ENCODE measurements at regions not wholly inside any gene's neighbourhood (a gene's known extent, or its start where the extent isn't known, plus 50 kb on each side); places are given as distances from the start of the nearest gene placed in this dataset.
"Not testable (repeated sequence)": the region's sequence is repeated elsewhere in the genome, so short reads cannot be mapped to it uniquely, and the experiment has no call there.

DNA sequence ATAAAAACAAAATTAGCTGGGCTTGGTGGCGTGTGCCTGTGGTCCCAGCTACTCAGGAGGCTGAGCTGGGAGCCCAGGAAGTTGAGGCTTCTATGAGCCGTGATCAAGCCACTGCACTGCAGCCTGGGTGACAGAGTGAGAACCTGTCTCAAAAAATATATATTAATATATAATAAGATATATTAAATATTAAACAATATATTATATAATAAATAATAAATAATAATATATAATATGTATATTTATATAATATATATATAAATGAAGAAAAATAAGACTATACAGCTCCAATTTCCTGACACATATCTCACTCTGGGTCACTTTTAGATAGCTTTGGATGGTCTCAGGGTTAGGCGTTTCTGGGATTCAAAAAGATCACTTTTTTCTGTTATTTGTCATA, 74.2 kb upstream of the DPPA4 start:
- Histone ChIP-seq H3K27ac (no peak overlapping the region), H3K36me3 (ENCODE audit: insufficient read depth) (no peaks in the 10 kb centered on the region), H3K9ac (no peak overlapping the region), H3K4me3 (IDR thresholded peaks at IDR 0.05; ENCODE audit: insufficient read depth, low read depth, low read length) (no peak overlapping the region), H3K79me2 (ENCODE audit: insufficient read depth, low read depth) (no peaks in the 10 kb centered on the region), H2AFZ (ENCODE audit: low read depth) (no peak overlapping the region), H3K4me1 (ENCODE audit: low read depth, poor library complexity, severe bottlenecking) (no peaks in the 10 kb centered on the region), H3K4me2 (no peak overlapping the region), H3K27me3 (ENCODE audit: insufficient read depth, low read depth) (no peaks in the 10 kb centered on the region), H4K20me1 (ENCODE audit: insufficient read depth) (no peaks in the 10 kb centered on the region)
- TF ChIP-seq, protein P1, sequence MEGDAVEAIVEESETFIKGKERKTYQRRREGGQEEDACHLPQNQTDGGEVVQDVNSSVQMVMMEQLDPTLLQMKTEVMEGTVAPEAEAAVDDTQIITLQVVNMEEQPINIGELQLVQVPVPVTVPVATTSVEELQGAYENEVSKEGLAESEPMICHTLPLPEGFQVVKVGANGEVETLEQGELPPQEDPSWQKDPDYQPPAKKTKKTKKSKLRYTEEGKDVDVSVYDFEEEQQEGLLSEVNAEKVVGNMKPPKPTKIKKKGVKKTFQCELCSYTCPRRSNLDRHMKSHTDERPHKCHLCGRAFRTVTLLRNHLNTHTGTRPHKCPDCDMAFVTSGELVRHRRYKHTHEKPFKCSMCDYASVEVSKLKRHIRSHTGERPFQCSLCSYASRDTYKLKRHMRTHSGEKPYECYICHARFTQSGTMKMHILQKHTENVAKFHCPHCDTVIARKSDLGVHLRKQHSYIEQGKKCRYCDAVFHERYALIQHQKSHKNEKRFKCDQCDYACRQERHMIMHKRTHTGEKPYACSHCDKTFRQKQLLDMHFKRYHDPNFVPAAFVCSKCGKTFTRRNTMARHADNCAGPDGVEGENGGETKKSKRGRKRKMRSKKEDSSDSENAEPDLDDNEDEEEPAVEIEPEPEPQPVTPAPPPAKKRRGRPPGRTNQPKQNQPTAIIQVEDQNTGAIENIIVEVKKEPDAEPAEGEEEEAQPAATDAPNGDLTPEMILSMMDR (conservative IDR thresholded peaks at IDR 0.05; ENCODE audit: low read depth, low read length): no peak

DNA sequence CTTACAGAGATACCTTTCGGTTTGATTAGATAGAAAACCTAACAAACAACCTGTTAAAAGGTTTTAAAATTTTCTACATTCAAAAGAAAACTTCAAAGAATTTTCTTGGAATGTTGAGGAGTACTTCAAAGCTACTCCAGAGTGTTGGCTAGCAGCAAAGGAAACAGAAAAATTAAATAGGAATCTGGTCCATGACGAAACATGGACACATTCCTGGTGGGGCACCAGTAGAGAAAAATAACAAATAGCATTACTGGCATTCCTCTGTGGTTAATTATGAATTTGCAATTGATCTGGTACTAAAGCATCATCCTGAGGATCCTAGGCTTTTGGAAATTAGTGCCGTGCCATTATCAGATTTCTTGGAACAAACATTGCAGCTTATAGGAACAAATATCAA, 59.5 kb upstream of the DPPA4 start:
- no peaks in the 10 kb centered on the region for H3K4me1 ChIP-seq (ENCODE audit: low read depth, poor library complexity, severe bottlenecking)
- no peaks in the 10 kb centered on the region for H3K36me3 ChIP-seq (ENCODE audit: insufficient read depth)
- no peak overlapping the region for H3K9ac ChIP-seq
- no peak overlapping the region for H3K27ac ChIP-seq
- no peaks in the 10 kb centered on the region for H3K79me2 ChIP-seq (ENCODE audit: insufficient read depth, low read depth)
- no peaks in the 10 kb centered on the region for H4K20me1 ChIP-seq (ENCODE audit: insufficient read depth)
- TF ChIP-seq, protein P1 (conservative IDR thresholded peaks at IDR 0.05; ENCODE audit: low read depth, low read length): no peak
- no peak overlapping the region for H2AFZ ChIP-seq (ENCODE audit: low read depth)
- H3K27me3 ChIP-seq (ENCODE audit: insufficient read depth, low read depth): no peaks in the 10 kb centered on the region
- no peak overlapping the region for H3K4me3 ChIP-seq (IDR thresholded peaks at IDR 0.05; ENCODE audit: insufficient read depth, low read depth, low read length)
- no peak overlapping the region for H3K4me2 ChIP-seq

- not testable (repeated sequence) for H3K27ac ChIP-seq; H3K27me3 ChIP-seq (ENCODE audit: insufficient read depth, low read depth); H3K79me2 ChIP-seq (ENCODE audit: insufficient read depth, low read depth); H3K36me3 ChIP-seq (ENCODE audit: insufficient read depth); H3K4me1 ChIP-seq (ENCODE audit: low read depth, poor library complexity, severe bottlenecking); H3K4me2 ChIP-seq; H2AFZ ChIP-seq (ENCODE audit: low read depth); H3K9ac ChIP-seq; H4K20me1 ChIP-seq (ENCODE audit: insufficient read depth); H3K4me3 ChIP-seq (IDR thresholded peaks at IDR 0.05; ENCODE audit: insufficient read depth, low read depth, low read length)
Observed at GRCh38 chr3:109393728-109394127, 56.4 kb upstream of the DPPA4 start.

- H2AFZ ChIP-seq (ENCODE audit: low read depth): no peak overlapping the region
- H3K4me2 ChIP-seq: no peak overlapping the region
- H3K4me3 ChIP-seq (IDR thresholded peaks at IDR 0.05; ENCODE audit: insufficient read depth, low read depth, low read length): no peak overlapping the region
- peaks cover 5% of the 10 kb centered on the region for H3K4me1 ChIP-seq (ENCODE audit: low read depth, poor library complexity, severe bottlenecking)
- no peaks in the 10 kb centered on the region for H3K79me2 ChIP-seq (ENCODE audit: insufficient read depth, low read depth)
- no peaks in the 10 kb centered on the region for H3K27me3 ChIP-seq (ENCODE audit: insufficient read depth, low read depth)
- no peak overlapping the region for H3K27ac ChIP-seq
- TF ChIP-seq, protein P1 (conservative IDR thresholded peaks at IDR 0.05; ENCODE audit: low read depth, low read length): no peak
- H3K36me3 ChIP-seq (ENCODE audit: insufficient read depth): no peaks in the 10 kb centered on the region
- H3K9ac ChIP-seq: no peak overlapping the region
- H4K20me1 ChIP-seq (ENCODE audit: insufficient read depth): no peaks in the 10 kb centered on the region
Observed at GRCh38 chr3:109392293-109392692, 54.9 kb upstream of the DPPA4 start.

- peak overlapping the region; percentile 9; the same call in 1 of the 2 replicates for H2AFZ ChIP-seq (ENCODE audit: low read depth)
- peak overlapping the region; percentile 30; the same call in 1 of the 2 replicates for H3K27ac ChIP-seq
- peaks cover 19% of the 10 kb centered on the region for H3K4me1 ChIP-seq (ENCODE audit: low read depth, poor library complexity, severe bottlenecking)
- TF ChIP-seq, protein P1 (conservative IDR thresholded peaks at IDR 0.05; ENCODE audit: low read depth, low read length): no peak
- H3K4me3 ChIP-seq (IDR thresholded peaks at IDR 0.05; ENCODE audit: insufficient read depth, low read depth, low read length): no peak overlapping the region
- no peak overlapping the region for H3K9ac ChIP-seq
- H3K36me3 ChIP-seq (ENCODE audit: insufficient read depth): no peaks in the 10 kb centered on the region
- H4K20me1 ChIP-seq (ENCODE audit: insufficient read depth): no peaks in the 10 kb centered on the region
- no peaks in the 10 kb centered on the region for H3K79me2 ChIP-seq (ENCODE audit: insufficient read depth, low read depth)
- peak overlapping the region; percentile 27 for H3K4me2 ChIP-seq
- H3K27me3 ChIP-seq (ENCODE audit: insufficient read depth, low read depth): no peaks in the 10 kb centered on the region
Observed at GRCh38 chr3:109387621-109388020, 50.3 kb upstream of the DPPA4 start.
